ENCODE measurements at regions not wholly inside any gene's neighbourhood (a gene's known extent, or its start where the extent isn't known, plus 50 kb on each side); places are given as distances from the start of the nearest gene placed in this dataset.

GRCh38 chr1:69123486-69123885 lies 444.2 kb upstream of the LRRC7 start:
- in situ Hi-C loops (cut with HindIII; ENCODE audit: low sequenced_read_pairs) = no loop called here

DNA sequence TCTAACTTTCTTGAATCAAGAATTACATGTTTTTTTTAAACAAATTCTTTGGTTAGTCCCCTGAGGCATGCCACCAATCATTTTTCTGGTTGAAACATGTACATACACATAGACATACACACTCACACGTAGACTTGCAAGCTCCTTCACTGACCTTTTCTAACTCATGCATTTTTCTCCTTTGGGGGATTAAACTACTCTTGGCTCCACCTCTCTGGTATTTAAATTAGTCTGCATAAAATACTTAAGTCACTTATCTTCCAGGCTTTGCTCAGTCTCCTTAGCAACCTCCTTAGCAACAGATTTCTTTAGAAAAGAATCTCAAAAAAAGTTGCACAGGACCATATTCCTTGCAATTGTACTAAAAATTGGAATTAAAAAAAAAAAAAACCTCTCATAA lies 440.9 kb upstream of the LRRC7 start:
- in situ Hi-C loops (cut with HindIII; ENCODE audit: low sequenced_read_pairs) = no loop called here

- in situ Hi-C loops (cut with HindIII; ENCODE audit: low sequenced_read_pairs) = no loop called here
These were observed 439.5 kb upstream of the LRRC7 start for GRCh38 chr1:69128204-69128603.

DNA sequence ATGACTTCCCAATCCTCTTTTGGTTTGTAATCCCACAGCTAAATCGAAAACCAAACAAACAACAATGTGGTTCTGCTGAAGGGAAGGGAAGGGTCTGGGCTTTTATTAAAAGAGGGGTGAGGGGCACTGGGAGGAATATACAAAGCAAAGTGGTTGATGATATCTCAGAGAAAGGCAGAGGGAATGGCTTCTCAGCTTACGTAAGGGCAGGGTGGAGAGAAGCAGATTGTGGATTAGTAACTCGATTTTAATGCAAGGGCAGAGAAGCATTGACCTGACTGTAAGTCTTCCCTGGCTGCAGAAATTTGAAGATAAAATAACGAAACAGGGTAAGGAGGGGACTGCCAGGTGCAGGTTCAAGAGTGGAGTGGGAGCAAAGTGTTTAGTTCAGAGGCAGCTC lies 438.2 kb upstream of the LRRC7 start:
- in situ Hi-C loops (cut with HindIII; ENCODE audit: low sequenced_read_pairs) = no loop called here

GRCh38 chr1:69138172-69138571 lies 429.6 kb upstream of the LRRC7 start:
- in situ Hi-C loops (cut with HindIII; ENCODE audit: low sequenced_read_pairs) = no loop called here

DNA sequence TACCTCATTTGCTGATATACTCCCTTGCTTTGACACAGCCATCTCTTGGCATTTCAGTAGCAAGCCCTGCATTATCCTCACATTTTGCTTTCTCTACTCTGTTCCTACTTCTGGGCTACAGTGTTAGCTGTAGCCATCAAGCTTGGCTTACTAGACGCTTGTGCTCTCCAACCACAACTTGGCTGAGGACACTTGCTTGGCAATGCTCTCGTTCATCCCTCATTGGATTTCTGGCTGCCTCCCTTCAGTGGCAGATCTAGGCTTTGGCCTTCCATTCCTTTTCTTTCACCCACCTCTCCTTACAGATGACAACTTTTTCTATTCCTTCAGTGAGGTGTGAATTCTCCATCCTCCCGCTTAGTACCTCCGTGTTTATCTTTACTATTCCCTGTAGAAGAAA lies 428.7 kb upstream of the LRRC7 start:
- in situ Hi-C loops (cut with HindIII; ENCODE audit: low sequenced_read_pairs) = no loop called here

- in situ Hi-C loops (cut with HindIII; ENCODE audit: low sequenced_read_pairs) = no loop called here
These were observed 421.4 kb upstream of the LRRC7 start for GRCh38 chr1:69146303-69146702.

- in situ Hi-C loops (cut with HindIII; ENCODE audit: low sequenced_read_pairs) = no loop called here
These were observed 419.0 kb upstream of the LRRC7 start for GRCh38 chr1:69148731-69149130.

- in situ Hi-C loops (cut with HindIII; ENCODE audit: low sequenced_read_pairs) = no loop called here
These were observed 410.5 kb upstream of the LRRC7 start for GRCh38 chr1:69157046-69157756.

DNA sequence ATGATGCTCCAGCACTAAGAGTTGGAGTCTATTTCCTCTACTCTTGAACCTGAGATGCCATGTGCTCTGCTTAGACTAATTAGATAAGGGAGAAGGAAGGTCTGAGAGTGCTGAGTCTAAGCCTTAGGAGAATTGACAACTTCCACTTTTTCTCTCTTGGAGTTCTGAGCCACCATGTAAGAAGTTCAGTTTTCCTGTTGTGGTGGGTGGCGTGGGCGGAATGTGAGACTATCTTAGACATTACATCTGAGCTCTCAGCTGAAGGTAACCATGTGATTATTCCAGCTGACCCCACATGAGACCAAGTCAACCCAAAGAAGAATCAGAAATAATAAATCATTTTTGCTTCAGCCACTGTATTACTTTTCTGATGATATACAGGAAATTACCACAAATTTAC lies 404.5 kb upstream of the LRRC7 start:
- in situ Hi-C loops (cut with HindIII; ENCODE audit: low sequenced_read_pairs) = no loop called here

DNA sequence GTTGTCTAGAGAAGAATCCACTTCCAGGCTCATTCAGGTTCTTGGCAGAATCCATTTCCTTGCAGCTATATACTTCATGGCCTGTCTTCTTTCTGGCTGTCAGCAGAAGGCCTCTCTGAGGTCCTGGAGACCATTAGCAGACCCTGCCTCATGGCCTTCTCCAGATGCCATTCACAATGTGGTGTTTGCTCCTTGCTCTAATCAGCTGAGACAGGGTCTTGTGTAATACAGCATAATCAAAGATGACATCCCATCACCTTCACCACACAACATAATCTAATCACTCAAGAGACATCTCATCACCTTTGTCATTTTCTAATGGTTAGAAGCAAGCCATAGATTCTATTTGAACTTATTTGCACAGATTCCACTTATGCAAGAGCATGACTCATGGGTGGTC lies 403.9 kb upstream of the LRRC7 start:
- in situ Hi-C loops (cut with HindIII; ENCODE audit: low sequenced_read_pairs) = no loop called here

DNA sequence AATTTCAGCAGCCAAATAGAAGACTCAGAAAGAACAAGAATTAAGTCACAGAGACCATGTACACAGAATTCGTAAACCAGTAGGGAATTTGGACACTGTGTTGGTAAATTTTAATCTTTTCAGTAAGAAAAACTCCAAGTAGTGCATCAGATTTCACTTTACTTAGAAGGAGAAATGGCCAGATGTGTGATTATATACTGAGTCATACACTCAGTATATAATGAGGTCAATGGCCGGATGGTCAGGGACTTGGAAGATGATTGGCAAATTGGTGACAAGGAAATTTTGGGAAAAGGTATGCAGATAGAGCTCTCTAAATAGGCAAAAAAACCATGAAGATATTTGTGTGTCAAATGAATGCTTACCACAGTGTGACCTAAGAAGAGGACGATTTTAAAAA lies 399.8 kb upstream of the LRRC7 start:
- in situ Hi-C loops (cut with HindIII; ENCODE audit: low sequenced_read_pairs) = no loop called here

DNA sequence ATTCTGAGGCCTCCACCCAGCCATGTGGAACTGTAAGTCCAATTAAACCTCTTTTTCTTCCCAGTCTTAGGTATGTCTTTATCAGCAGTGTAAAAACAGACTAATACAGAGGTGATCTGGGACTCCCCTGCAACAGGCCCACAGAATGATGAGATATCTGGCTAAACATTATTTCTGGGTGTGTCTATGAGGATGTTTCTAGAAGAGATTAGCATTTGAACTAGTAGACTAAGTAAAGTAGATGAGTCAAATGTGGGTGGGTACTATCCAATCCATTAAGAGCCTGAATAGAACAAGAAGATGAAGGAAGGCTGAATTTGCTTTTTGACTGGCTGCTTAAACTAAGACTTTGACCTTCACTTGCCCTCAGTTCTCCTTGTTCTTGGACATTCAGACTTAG lies 396.5 kb upstream of the LRRC7 start:
- in situ Hi-C loops (cut with HindIII; ENCODE audit: low sequenced_read_pairs) = no loop called here

DNA sequence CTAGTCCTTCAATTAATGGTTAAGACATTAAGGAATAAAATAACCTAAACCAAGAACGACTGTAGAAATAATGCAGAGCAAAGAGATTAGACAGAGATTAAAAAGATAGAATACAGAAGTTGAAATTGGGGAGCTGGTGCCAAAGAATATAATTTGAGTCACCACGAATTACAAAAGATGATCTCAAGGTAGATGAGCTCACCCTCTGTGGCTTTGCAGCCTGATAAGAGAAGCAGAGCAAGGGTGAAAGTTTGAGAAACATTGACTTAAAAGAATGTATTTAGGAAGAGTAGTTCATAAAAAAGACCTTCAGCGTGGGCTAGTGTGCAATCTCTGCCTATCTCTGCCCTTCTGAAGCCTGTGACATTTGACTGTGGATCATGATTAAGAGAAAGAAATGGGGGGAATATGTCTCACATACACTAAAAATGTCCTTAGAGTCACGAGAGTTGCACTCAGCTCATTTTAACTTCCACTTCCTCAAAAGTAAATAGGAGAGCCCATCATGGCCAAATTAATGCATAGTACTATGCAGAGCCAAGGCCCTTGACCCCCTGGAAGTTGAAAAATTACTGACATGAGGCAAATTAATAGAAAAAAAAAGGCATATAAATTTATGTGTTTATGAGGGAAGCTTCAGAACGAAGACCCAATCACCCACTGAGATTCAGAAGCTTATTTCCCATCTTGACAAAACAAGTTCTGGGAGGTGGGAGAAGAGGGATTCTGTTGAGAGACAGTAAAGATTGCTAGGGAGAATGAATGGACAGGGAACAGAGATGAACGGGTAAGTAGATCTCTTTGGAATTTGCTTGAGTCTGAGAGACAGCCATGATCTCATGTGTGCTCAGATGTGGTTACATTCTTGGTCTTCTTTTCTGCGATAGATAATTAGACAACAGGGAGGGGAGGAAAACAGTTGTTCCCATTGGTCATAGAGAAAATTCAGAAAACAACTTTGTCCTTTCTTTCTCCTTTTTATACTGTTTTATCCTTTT lies 395.4 kb upstream of the LRRC7 start:
- in situ Hi-C loops (cut with HindIII; ENCODE audit: low sequenced_read_pairs) = no loop called here

DNA sequence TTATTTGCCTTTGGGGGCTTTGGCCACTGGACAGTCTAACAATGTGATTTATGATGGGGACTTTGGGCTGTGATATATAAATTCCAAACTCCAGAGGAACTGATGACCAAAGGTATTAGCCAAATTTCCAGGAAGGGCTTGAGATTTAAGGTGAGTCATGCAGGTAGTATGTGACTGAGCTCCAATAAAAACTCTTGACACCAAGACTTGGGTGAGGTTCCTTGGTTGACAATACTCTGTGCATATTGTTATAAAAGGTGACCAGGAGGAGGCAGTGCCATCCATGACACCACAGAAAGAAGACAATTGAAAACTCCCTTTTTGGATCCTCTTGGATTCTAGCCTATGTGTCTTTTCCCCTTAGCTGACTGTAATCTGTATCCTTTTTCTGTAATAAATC lies 392.7 kb upstream of the LRRC7 start:
- in situ Hi-C loops (cut with HindIII; ENCODE audit: low sequenced_read_pairs) = no loop called here

- in situ Hi-C loops (cut with HindIII; ENCODE audit: low sequenced_read_pairs) = no loop called here
These were observed 387.4 kb upstream of the LRRC7 start for GRCh38 chr1:69180358-69180757.

GRCh38 chr1:69185378-69185777 lies 382.3 kb upstream of the LRRC7 start:
- in situ Hi-C loops (cut with HindIII; ENCODE audit: low sequenced_read_pairs) = no loop called here

DNA sequence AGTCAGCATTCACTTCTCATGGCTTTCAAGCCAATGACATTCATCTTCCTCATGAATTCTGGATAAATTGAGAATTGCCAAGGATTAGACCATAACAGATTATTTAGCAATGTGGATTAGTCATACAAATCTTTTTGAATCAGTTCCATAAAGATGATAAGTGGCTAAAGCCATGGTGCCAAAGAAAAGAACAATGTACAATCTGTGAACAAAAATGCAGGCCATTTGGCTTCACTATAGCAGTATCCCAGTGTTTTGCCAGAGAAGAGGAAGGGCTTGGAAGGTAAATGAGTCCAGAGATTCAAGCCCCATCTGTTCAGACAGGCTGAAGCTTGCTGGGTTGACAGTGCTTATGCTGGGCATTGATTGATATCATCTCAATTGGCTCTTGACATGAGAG lies 376.4 kb upstream of the LRRC7 start:
- in situ Hi-C loops (cut with HindIII; ENCODE audit: low sequenced_read_pairs) = no loop called here

GRCh38 chr1:69195136-69195535 lies 372.6 kb upstream of the LRRC7 start:
- in situ Hi-C loops (cut with HindIII; ENCODE audit: low sequenced_read_pairs) = loop anchor here (5.0 kb wide), 1 partner anchor 62 kb away; no protein-coding TSS in a partner anchor

GRCh38 chr1:69196071-69196470 lies 371.7 kb upstream of the LRRC7 start:
- in situ Hi-C loops (cut with HindIII; ENCODE audit: low sequenced_read_pairs) = loop anchor here (5.0 kb wide), 1 partner anchor 61 kb away; no protein-coding TSS in a partner anchor

- in situ Hi-C loops (cut with HindIII; ENCODE audit: low sequenced_read_pairs) = loop anchor here (5.0 kb wide), 1 partner anchor 59 kb away; no protein-coding TSS in a partner anchor
These were observed 369.9 kb upstream of the LRRC7 start for GRCh38 chr1:69197816-69198215.

GRCh38 chr1:69201716-69202115 lies 366.0 kb upstream of the LRRC7 start:
- in situ Hi-C loops (cut with HindIII; ENCODE audit: low sequenced_read_pairs) = no loop called here
